ENCODE measurements at regions not wholly inside any gene's neighbourhood (a gene's known extent, or its start where the extent isn't known, plus 50 kb on each side); places are given as distances from the start of the nearest gene placed in this dataset.
"Not testable (repeated sequence)": the region's sequence is repeated elsewhere in the genome, so short reads cannot be mapped to it uniquely, and the experiment has no call there.

DNA sequence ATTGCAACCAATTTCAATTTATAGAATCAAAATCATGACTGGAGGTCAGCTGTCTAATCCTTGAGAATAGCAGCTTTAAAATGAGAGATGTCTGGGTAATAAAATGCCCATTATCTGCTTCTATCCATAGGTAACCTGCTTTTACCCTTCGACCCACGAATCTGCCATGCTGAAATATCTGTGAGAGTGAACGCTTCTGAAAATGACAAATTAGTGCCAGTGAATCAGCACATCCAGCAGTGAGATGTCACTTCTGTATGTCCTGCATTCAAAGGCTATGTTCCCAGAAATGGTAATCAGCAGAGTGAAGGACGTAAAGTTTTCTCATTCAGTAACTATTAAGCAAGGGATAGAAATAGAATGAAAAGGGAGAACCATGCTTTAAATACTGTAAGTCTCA lies 532.4 kb upstream of the ITGA1 start:
- in situ Hi-C loops (cut with MboI; ENCODE audit: low sequenced_read_pairs) = no loop called here

DNA sequence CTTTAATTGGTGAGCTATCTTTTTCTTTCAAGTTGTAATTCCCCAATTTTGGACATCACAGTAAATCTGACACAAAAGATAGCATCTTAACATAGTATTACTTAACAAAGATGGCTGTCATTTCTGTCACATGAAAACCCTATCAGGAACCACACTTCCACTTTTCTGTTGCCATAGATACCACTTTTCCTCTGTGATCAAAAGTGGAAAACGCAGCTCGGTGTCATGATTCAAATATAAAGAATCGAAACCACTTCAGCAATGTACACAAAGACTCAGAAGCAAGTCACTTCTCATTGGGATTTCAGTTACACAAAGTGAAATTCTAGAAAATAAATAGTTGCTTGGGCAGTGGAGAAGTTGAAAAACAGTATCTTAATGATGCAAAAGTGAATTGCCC lies 524.9 kb upstream of the ITGA1 start:
- in situ Hi-C loops (cut with MboI; ENCODE audit: low sequenced_read_pairs) = no loop called here

DNA sequence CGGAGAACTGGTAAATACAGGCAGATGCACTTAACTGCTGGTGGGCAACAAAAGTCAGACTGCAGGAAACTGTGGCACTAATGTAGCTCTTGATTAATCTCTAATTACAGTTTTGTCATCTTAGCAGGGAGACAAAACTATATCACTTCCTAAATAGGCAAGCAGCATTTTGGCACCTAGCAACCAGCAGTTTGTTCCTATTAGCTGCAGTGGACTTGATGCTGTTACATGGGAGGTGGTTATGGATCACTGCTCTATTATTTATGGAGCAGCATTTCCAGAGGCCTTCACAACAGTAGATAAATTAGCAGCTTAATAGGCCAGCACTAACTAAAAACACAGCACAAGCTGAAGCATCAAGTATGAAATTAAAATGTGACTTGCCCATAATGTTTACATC lies 518.3 kb upstream of the ITGA1 start:
- in situ Hi-C loops (cut with MboI; ENCODE audit: low sequenced_read_pairs) = no loop called here

DNA sequence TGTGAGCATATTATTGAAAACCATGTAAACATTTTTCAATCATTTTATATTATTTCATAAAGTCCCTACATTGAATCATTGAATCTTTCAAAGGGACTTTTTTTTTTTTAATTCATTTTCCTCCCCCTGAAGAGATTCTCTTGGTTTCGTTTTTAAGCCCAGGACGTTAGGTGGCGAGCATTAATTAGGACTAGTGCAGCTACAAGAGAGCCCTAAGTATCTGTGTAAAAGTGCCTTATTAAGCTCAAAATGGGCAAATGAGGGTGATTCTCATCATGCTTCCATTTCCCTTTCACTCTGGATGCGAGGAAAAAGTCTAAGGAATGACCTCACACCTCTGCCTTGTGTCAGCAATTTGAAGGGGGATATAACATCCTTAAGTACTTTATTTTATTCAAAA lies 517.9 kb upstream of the ITGA1 start:
- in situ Hi-C loops (cut with MboI; ENCODE audit: low sequenced_read_pairs) = no loop called here

DNA sequence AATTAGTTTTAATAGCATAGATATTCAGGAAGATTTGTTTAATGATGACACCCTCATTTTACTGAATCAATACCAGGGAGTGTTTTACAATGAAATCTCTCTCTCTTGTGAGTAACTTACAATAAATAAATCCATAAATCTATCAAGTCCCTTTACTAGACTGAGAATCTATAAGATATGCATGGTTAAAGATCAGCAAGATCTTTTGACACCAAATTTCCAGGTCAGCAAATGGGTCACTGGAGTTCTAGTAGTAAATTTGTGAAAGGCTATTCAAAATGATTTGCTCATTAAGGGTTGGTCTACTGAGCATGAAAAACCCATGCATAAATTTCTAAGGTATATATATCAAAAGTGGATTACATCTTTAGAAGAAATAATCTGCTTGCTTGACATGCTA lies 512.1 kb upstream of the ITGA1 start:
- in situ Hi-C loops (cut with MboI; ENCODE audit: low sequenced_read_pairs) = no loop called here

DNA sequence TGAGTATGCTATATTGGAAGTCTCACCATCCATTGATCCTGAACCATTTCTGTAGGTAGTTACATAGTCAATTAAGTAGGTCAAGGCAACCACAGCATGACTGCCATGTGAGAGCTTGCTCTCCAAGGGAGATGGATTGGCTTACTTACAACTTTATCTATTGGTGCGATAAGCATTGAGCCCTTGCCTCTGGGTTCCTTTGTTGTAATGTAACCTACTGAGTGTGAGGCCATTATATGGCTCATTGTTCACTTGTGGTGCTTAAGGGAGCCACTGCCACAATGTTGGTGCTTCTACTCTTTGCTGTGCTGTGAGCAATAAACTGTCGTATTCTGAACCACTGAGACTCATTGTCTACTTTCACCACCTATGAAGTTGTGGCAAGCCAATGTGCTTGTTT lies 510.6 kb upstream of the ITGA1 start:
- in situ Hi-C loops (cut with MboI; ENCODE audit: low sequenced_read_pairs) = no loop called here

DNA sequence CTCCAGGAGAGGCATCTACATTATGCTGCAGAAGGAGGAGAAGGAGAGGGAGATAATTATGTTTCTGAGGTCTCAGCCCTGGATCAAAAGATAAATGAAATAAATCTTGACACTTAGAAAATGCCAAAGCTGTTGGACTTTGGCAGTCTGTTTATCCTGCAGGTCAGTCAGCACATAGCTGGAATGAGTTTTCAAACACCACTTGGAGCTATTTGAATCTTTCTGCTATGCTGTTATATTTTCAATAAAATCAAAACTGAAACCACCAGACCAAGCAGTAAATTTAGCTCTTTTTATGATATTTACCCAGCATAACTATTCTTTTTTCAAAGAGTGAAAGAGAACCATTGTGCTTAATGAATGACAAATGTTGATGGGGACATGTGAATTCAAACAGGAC lies 505.1 kb upstream of the ITGA1 start:
- in situ Hi-C loops (cut with MboI; ENCODE audit: low sequenced_read_pairs) = no loop called here

DNA sequence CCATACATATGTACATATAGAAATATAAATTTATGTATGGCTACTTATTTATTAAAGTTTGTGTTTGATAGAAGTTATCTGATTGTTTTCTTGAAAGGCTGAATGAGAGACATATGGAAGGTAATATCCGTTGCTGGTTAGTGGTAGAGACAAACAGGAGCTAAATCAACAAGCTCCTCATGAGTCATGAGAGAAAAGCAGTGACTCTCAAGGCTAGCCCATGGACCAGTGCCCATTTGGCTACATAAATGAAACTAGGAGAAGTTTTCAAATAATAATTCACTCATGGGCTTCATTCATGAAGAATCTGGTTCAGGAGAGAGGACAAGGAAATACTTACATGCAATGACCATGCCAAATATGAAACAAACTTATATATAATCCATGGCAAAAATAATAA lies 504.5 kb upstream of the ITGA1 start:
- in situ Hi-C loops (cut with MboI; ENCODE audit: low sequenced_read_pairs) = no loop called here

DNA sequence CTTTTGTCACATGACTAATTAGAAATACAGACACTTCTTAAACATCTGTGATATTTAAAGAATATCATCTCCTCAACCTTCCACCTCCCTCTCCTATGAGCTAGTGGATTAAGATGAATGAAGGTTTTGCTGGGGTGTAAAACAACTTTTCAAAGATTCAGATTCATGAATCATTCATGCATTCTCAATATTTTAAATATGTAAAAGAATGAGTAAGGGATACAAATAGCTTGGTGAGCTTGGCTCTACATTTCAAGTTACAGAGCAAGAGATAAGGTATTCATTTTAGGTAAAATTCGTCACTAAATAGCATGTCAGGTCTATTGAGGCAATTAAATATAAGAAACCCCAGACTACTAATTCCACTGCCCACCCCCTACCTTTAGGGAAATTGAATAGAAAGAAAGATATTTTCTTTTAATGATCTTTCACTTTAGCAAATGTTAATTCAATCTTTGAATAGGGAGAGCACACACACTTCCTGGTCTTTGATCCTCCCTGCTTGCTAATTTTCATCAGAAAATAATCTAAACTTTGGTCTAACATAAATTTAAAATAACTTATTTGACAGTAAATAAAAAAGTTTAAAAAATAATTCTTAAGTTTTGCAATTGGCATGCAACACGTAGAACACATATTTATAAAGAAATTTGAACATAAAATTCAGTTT lies 486.9 kb upstream of the ITGA1 start:
- in situ Hi-C loops (cut with MboI; ENCODE audit: low sequenced_read_pairs) = no loop called here

DNA sequence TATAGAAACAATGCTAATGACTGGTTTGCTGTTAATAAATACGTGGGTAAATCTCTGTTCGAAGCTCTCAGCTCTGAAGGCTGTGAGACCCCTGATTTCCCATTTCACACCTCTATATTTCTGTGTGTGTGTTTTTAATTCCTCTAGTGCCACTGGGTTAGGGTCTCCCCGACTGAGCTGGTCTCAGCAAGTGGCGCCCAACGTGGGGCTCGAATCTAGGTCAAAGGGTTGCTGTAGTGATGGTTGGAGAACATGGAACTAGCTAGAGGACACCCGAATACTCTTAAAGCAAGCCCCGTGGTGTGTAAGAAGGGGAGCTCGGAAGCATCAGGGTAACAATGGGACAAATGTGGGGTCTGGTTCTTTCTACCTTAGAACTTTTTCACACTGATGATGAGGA lies 482.9 kb upstream of the ITGA1 start:
- in situ Hi-C loops (cut with MboI; ENCODE audit: low sequenced_read_pairs) = not testable (repeated sequence)

DNA sequence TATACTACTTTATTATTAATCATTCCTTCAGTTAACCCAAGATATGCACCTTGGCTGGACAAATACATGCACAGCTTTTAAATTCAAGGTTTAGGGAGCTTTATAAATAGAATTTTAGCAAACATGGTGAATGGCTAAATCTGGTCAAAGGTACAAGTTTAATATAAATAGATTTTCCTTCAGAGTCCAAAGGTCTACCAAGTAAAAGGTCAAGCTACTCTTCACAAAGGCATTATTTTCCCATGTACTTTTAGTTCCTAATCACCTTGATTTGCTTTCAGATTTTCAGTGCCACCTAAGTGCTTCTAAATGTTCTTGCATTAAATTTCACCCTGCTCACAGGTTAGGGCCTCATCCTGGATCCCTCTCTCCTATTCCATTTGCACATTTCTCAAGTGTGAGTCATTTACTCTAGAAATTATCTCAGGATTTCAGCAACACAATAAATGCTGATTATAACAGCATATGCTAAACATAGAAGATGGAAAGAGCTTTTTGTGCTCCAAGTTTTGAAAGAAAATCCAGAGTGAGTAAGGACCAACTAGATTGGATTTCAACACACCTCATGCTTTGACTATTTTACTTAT lies 459.4 kb upstream of the ITGA1 start:
- in situ Hi-C loops (cut with MboI; ENCODE audit: low sequenced_read_pairs) = no loop called here

DNA sequence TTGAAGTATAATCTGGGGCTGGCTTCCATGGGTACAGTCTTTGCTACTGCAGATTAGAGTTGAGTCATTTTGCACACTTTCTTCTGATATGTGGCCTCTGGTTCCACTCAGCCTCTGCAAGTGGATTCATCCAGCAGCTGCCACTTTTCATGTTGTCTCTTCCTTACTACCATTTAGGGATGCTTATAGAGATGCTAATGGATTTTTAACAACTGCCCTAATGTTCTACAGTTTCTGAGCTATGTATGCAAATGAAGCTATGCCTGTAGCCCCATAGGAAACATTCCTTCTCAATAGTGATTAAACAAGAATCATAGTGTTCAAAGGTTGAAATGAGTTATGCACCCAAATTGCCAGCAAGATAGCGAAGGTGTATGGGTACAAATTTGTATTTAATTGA lies 456.0 kb upstream of the ITGA1 start:
- in situ Hi-C loops (cut with MboI; ENCODE audit: low sequenced_read_pairs) = no loop called here

DNA sequence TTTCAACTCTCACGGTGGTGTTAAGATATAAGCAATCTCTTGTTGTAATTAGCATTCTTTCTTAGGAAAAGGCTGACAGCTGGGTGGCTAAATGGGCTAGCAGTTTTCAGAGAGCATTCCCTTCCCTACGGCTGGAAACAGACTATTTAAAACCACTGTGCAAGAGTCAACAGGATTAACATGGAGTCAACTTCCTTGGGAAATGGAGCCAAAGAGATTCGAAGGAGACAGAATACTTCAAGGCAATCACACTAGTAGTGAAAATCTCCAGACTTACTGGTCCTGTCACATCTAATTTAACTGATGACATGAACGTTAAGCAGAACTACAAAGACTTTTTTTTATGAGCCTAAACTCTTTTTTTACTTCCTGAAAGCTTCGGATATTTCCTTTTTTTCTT lies 453.3 kb upstream of the ITGA1 start:
- in situ Hi-C loops (cut with MboI; ENCODE audit: low sequenced_read_pairs) = no loop called here

DNA sequence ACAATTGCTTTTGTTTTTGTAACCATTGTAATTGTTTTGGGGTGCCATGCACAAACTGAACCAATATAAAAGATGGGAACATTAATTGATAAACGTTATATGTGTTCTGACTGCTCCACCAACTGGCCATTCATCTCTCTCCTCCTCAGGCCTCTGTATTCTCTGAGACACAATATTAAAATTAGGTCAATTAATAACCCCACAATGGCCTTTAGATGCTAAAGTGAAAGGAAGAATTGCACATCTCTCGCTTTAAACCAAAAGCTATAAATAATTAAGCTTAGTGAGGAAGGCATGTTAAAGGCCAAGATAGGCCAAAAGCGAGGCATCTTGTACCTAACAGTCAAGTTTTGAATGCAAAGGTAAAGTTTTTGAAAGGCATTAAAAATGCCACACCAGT lies 448.4 kb upstream of the ITGA1 start:
- in situ Hi-C loops (cut with MboI; ENCODE audit: low sequenced_read_pairs) = no loop called here

DNA sequence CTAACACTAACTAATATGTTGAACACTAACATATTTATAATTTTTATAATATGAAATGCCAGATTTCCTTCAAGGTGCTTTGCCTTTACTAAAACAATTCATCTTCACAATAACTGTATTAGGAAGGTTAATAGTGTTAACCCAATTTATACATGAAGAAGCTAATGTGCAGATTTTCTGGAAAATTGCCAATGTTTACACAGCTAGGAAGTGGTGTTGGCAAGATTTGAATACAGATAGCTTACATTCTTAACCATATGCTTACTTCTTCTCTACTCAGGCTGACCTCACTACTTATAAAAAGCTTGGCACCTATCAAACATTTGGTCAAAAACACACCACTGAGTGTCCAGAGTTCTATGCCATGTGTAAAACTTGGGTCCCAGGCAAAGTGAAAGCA lies 445.4 kb upstream of the ITGA1 start:
- in situ Hi-C loops (cut with MboI; ENCODE audit: low sequenced_read_pairs) = no loop called here

DNA sequence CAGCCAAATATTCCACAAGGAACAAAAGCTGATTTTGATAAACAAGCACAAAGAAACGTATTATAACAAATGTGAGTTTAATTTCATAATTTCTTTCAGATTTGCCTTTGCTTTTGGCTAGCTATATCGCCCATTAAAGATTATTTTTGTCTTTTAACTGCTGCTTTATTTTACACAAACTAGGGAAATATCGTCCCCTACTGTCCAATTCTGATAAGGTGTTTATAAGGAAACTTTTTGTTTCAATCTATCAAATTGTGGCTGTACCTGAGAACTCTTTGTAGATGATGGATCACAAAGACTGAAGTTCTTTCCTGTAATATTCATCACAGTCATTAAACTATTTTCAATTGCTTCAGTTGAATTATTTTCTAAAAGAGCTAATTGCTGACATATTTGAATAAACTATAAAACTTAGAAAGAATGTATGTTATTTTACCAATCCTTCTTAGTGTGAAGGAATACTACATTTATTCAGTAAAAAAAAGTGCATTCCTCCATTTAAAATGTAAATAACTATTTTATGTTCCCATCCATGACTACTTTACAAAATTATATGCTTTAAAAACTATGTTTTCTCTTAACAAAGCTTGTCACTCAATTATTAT lies 431.3 kb upstream of the ITGA1 start:
- in situ Hi-C loops (cut with MboI; ENCODE audit: low sequenced_read_pairs) = no loop called here

DNA sequence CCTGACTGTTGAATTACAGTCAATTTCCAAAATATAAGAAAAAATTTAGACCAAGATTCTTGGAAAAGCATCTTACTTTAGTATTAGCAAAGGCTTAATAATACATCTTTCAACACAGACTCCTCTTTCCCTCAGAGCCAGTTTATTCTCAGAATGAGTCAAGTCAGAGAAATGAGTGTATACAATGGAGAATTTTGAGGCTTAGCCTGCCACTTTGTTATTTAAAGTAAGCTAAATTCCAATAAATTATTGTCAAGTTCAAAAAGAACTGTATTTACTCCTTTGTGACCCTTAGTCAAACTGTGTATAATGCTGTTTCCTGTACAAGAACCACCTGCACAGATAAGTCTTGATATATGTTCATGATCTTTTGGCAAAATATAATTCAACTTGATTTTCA lies 428.5 kb upstream of the ITGA1 start:
- in situ Hi-C loops (cut with MboI; ENCODE audit: low sequenced_read_pairs) = no loop called here

DNA sequence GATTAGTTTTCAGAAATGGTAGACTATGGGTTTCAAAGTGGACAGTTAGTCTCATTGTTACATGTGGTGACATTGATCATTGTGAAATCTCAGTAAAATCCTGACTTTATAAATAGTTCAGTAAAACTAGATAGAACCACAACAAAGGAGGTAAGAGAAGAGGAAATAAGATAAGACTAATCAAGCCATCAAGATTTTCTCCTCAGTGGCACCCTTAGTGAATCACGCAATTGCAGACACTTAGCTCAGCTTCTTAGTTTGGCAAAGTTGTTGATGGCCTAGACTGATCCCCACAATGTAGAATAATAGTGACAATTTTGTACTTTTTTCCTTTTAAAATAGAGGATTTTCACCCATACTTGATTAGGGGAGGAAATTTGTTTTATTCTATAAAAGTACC lies 426.7 kb upstream of the ITGA1 start:
- in situ Hi-C loops (cut with MboI; ENCODE audit: low sequenced_read_pairs) = no loop called here

DNA sequence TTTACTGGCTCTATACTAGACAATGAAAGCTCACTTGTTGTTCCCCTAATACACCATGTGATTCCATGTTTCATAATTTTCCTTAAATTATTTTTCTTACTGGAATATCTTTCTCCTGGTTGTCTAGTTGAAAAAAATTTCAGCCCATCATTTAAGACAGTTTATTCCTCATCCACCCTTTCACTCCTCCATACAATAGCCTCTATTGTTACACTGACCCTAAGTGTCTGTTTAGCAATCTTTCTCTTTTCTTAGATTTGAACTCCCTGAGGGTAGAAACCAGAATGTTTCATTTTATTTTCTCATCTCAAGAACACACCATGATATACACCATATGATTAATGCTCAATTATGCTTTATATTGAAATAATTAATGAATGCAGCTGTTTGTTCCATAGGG lies 413.4 kb upstream of the ITGA1 start:
- in situ Hi-C loops (cut with MboI; ENCODE audit: low sequenced_read_pairs) = no loop called here

DNA sequence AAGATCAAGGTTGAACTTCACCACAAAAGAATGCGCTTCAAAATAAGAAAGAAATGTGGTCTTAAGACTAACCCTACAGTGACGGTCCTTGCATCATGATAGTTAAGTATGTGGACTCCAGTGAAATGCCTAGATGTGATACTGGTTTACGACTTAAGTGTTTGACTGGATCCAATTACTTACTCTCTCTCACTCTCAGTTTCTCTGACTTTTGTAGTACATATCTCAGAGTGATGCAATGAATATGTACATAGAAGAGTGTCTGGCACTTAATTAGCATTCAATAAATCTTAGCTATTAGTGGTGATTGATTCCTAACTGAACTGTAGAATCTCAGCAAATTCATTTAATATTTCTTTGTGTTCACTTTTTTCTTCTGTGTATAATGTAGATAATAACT lies 411.7 kb upstream of the ITGA1 start:
- in situ Hi-C loops (cut with MboI; ENCODE audit: low sequenced_read_pairs) = no loop called here

DNA sequence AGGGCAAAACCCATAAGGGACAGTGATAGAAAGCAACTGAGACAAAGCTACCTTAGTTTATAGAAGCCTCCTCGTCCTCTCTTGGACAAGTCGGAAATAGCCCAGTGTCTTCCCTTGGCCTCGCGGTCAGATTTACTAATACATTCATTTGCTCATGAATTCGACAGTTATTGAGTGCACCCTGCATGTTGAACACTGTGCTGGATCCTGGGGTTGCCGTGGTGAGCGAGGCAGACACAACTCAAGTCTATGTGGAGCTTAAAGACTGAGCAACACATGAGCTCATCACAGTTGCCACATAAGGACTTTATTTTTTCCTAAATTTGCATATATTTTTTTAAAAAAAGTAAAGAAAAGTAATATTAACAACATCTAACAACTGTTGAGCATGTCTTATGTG lies 411.1 kb upstream of the ITGA1 start:
- in situ Hi-C loops (cut with MboI; ENCODE audit: low sequenced_read_pairs) = no loop called here

DNA sequence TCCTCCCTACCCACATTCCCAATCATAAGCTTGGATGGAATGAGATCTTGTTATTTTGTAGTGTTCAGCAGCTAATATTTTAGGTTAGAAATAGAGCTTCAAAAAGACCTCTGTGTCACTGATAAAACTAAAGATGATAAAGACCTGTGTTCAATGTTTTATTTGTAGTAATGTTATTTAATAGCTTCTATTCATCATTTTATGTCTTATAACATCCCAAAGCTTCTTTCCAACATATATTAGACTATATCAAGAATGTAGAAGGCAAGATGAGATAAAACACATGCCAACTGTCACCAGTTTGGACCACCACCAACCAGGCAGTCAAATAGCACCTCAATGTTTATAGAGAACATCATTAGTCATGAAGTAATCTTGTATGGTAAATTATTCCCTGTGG lies 409.5 kb upstream of the ITGA1 start:
- in situ Hi-C loops (cut with MboI; ENCODE audit: low sequenced_read_pairs) = no loop called here

DNA sequence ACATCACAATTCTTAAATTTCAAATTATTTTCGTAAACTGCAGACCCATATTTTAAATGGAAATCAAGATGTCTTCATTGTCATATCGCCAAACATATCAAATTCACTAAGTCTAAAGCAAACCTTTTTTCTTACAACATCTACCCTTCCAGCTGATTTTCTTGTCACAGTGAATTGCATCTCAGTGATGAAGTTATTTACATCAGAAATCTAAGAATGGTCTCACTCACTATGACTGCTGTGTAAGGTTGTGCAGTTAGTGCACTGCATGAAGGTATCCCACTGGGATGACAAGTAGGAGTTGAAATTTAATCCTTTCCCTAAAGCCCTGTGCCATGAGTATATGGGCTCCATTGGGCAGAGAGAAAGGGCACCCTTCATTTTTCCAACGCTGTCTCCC lies 399.4 kb upstream of the ITGA1 start:
- in situ Hi-C loops (cut with MboI; ENCODE audit: low sequenced_read_pairs) = no loop called here

All from HL-60/S4 treated with retinoic acid at 250 ng/mL for 4 days and 3 days (cell line).